ENCODE measurements at regions not wholly inside any gene's neighbourhood (a gene's known extent, or its start where the extent isn't known, plus 50 kb on each side); places are given as distances from the start of the nearest gene placed in this dataset.

- H3K9me3 Mint-ChIP-seq (ENCODE audit: low read depth): peaks cover 10% of the 10 kb centered on the region
- no peaks in the 10 kb centered on the region for H3K4me1 Mint-ChIP-seq (ENCODE audit: low read depth)
- H3K4me3 Mint-ChIP-seq (ENCODE audit: unreplicated experiment): no peak overlapping the region
- peaks cover 6% of the 10 kb centered on the region for H3K27me3 Mint-ChIP-seq (ENCODE audit: low read depth)
- no peak for DNase-seq (ENCODE audit: low spot score)
- no peaks in the 10 kb centered on the region for H3K36me3 Mint-ChIP-seq (ENCODE audit: low read depth)
- TF ChIP-seq CTCF (IDR thresholded peaks at IDR 0.05): no peak
- H3K27ac Mint-ChIP-seq (ENCODE audit: unreplicated experiment): no peak overlapping the region
Measured at GRCh38 chr12:78793982-78794381, 70.6 kb upstream of the SYT1 start.

GRCh38 chr12:78795934-78796445, 68.6 kb upstream of the SYT1 start:
- Mint-ChIP-seq H3K27me3 (ENCODE audit: low read depth) (peaks cover 3% of the 10 kb centered on the region), H3K36me3 (ENCODE audit: low read depth) (no peaks in the 10 kb centered on the region), H3K27ac (ENCODE audit: unreplicated experiment) (no peak overlapping the region), H3K4me3 (ENCODE audit: unreplicated experiment) (no peak overlapping the region), H3K9me3 (ENCODE audit: low read depth) (peaks cover 10% of the 10 kb centered on the region), H3K4me1 (ENCODE audit: low read depth) (no peaks in the 10 kb centered on the region)
- no peak for TF ChIP-seq CTCF (IDR thresholded peaks at IDR 0.05)
- no peak for DNase-seq (ENCODE audit: low spot score)

DNA sequence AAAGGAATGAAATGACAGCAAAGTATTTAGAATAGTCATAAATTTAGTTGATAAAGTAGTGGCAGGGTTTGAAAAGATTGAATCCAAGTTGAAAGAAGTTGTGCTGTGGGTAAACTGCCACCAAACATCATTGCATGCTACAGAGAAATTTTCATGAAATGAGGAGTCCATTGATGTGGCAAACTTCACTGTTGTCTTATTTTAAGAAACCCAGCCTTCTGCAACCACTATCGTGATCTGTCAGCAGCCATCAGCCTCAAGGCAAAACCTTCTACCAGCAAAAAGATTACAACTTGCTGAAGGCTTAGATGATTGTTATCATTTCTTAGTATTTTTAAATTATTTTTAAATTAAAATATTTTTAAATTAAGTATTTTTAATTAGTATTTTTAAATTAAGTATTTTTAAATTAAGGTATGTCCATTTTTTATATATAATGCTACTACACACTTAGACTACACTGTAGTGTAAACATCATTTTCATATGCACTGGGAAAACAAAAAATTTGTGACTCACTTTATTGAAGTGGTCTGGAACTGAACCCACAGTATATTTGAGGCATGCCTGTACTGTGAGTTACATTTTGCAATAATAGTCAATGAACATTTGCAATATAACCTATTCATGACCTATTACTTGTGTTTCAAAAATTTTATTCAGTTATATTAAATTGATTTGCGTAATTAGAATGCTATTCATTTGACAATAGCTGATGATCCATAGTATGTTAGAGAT, 67.2 kb upstream of the SYT1 start:
- Mint-ChIP-seq H3K9me3 (ENCODE audit: low read depth) (peaks cover 10% of the 10 kb centered on the region), H3K4me1 (ENCODE audit: low read depth) (no peaks in the 10 kb centered on the region), H3K4me3 (ENCODE audit: unreplicated experiment) (no peak overlapping the region), H3K27ac (ENCODE audit: unreplicated experiment) (no peak overlapping the region), H3K27me3 (ENCODE audit: low read depth) (peaks cover 3% of the 10 kb centered on the region), H3K36me3 (ENCODE audit: low read depth) (no peaks in the 10 kb centered on the region)
- TF ChIP-seq CTCF (IDR thresholded peaks at IDR 0.05): no peak
- DNase-seq (ENCODE audit: low spot score): no peak

DNA sequence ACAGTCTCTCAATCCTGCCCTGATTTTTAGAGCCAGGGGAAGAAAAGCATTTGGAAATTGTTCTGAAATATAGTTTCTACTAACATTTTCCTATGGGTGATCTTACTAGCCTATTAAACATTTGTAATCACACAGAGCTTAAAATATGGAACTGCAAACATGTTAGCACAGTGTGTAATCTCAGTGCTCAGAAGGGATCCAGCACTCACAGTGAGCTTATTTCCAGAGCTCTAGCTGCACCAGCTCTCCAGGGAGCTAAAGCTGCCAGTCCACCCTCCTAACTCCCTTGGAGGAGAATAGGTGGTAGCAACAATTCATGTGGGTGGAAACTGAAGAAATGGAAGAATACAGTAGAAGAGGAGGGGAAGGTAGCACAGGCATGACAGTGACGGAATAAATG, 64.9 kb upstream of the SYT1 start:
- Mint-ChIP-seq H3K9me3 (ENCODE audit: low read depth) (peaks cover 10% of the 10 kb centered on the region), H3K27ac (ENCODE audit: unreplicated experiment) (no peak overlapping the region), H3K27me3 (ENCODE audit: low read depth) (peaks cover 3% of the 10 kb centered on the region)

GRCh38 chr12:78802593-78802992, 62.0 kb upstream of the SYT1 start:
- H3K36me3 Mint-ChIP-seq (ENCODE audit: low read depth): no peaks in the 10 kb centered on the region
- H3K4me1 Mint-ChIP-seq (ENCODE audit: low read depth): no peaks in the 10 kb centered on the region
- no peak overlapping the region for H3K27ac Mint-ChIP-seq (ENCODE audit: unreplicated experiment)
- TF ChIP-seq CTCF (IDR thresholded peaks at IDR 0.05): no peak
- peaks cover 4% of the 10 kb centered on the region for H3K27me3 Mint-ChIP-seq (ENCODE audit: low read depth)
- H3K9me3 Mint-ChIP-seq (ENCODE audit: low read depth): no peaks in the 10 kb centered on the region
- no peak overlapping the region for H3K4me3 Mint-ChIP-seq (ENCODE audit: unreplicated experiment)
- no peak for DNase-seq (ENCODE audit: low spot score)

More for the DNA sequence above, 64.9 kb upstream of the SYT1 start:
- no peak for TF ChIP-seq CTCF (IDR thresholded peaks at IDR 0.05)
- H3K4me3 Mint-ChIP-seq (ENCODE audit: unreplicated experiment): no peak overlapping the region
- no peaks in the 10 kb centered on the region for H3K36me3 Mint-ChIP-seq (ENCODE audit: low read depth)
- DNase-seq (ENCODE audit: low spot score): no peak
- no peaks in the 10 kb centered on the region for H3K4me1 Mint-ChIP-seq (ENCODE audit: low read depth)

All from chondrocyte (in vitro differentiated cells).